Esophagus squamous epithelium (tissue), 4 donors: ENCODE measurements at regions not wholly inside any gene's neighbourhood (a gene's known extent, or its start where the extent isn't known, plus 50 kb on each side); places are given as distances from the start of the nearest gene placed in this dataset.

Source experiments
- POLR2A ChIP-seq, 4 donors: fragments of 450-650 bp; IDR thresholded peaks; one replicate each; pipeline ENCODE4 v1.6.1; 2017; ENCODE audit warnings: antibody characterized with exemption in 4 of 4, mild to moderate bottlenecking in 4 of 4, moderate library complexity in 3 of 4
- TF ChIP-seq, protein P1 (sequence below), 6 experiments: fragments of 450-650 bp in 4 of 6; fragments of 200-600 bp in 2 of 6; sonication (generic) in 2 of 6; IDR thresholded peaks; one replicate each; pipeline ENCODE4 v1.5.1; 2016 to 2019; ENCODE audit warnings: antibody characterized with exemption in 6 of 6, mild to moderate bottlenecking in 4 of 6, moderate library complexity in 4 of 6

GRCh38 chr13:83297586-83298290 is 584.5 kb downstream of the SLITRK1 start:
- TF ChIP-seq, protein P1, sequence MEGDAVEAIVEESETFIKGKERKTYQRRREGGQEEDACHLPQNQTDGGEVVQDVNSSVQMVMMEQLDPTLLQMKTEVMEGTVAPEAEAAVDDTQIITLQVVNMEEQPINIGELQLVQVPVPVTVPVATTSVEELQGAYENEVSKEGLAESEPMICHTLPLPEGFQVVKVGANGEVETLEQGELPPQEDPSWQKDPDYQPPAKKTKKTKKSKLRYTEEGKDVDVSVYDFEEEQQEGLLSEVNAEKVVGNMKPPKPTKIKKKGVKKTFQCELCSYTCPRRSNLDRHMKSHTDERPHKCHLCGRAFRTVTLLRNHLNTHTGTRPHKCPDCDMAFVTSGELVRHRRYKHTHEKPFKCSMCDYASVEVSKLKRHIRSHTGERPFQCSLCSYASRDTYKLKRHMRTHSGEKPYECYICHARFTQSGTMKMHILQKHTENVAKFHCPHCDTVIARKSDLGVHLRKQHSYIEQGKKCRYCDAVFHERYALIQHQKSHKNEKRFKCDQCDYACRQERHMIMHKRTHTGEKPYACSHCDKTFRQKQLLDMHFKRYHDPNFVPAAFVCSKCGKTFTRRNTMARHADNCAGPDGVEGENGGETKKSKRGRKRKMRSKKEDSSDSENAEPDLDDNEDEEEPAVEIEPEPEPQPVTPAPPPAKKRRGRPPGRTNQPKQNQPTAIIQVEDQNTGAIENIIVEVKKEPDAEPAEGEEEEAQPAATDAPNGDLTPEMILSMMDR (IDR thresholded peaks at IDR 0.05): no peak
- no peak for TF ChIP-seq POLR2A (IDR thresholded peaks at IDR 0.05)
